AG04450 (cell line): ENCODE measurements at regions not wholly inside any gene's neighbourhood (a gene's known extent, or its start where the extent isn't known, plus 50 kb on each side); places are given as distances from the start of the nearest gene placed in this dataset.

Experiments used
- CTCF ChIA-PET: fragments of 300-600, 350-600 bp; formaldehyde crosslinking; extraction: SDS; loops from one replicate; lab custom pipeline; 2022; ENCODE audit warnings: antibody characterized with exemption, inconsistent platforms; lab: Charles Lee
- POLR2A ChIA-PET: fragments of 350-600 bp; formaldehyde crosslinking; extraction: SDS; loops from one replicate; lab custom pipeline; 2021; ENCODE audit warnings: antibody characterized with exemption, inconsistent platforms; lab: Yijun Ruan, JAX
- DNase-seq: peaks from one replicate; pipeline ENCODE4 v3.0.0-alpha.2; 2011; ENCODE audit warnings: low read depth, low spot score
- H3K27ac ChIP-seq: one replicate; pipeline ENCODE4 v1.5.1; 2012; ENCODE audit warnings: low read depth, low read length, control low read depth
- H3K27me3 ChIP-seq: one replicate; pipeline ENCODE4 v1.6.0; 2012; ENCODE audit warnings: low read length; ENCODE audit not compliant: control insufficient read depth, insufficient read depth
- H3K4me3 ChIP-seq: 2 replicates; pipeline ENCODE4 v1.5.1; 2011; ENCODE audit warnings: mild to moderate bottlenecking, low read depth, low read length, control low read depth
- H3K9me3 ChIP-seq: 2 replicates; pipeline ENCODE4 v1.5.1; 2012; ENCODE audit warnings: low read length; ENCODE audit not compliant: control insufficient read depth, insufficient read depth
- TF ChIP-seq, protein P1 (sequence below): IDR thresholded peaks from 2 replicates; pipeline ENCODE4 v1.5.1; 2011; ENCODE audit warnings: low read depth, low read length, control low read depth, inconsistent platforms

DNA sequence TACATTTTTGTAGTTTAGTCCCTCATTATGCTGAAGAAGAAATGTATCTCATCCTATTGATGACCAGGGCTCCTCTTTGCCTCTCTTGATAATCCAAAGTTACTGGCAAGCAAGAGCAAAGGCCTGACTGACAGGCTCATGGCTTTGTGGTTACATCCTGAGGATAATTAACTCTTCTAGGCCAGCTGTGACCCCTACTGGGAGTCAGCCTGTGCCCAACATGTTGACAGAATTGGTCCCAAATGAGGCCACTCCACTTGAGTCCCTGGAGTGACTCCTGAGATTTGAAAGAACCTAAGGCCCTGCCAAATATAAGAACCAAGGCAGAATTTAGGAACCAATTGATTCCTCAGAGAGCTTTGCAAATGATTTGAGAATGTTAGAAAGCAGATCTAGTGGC lies 973.8 kb upstream of the CELF4 start:
- no peak overlapping the region for H3K27ac ChIP-seq
- CTCF ChIA-PET, result no interaction called here
- TF ChIP-seq, protein P1, sequence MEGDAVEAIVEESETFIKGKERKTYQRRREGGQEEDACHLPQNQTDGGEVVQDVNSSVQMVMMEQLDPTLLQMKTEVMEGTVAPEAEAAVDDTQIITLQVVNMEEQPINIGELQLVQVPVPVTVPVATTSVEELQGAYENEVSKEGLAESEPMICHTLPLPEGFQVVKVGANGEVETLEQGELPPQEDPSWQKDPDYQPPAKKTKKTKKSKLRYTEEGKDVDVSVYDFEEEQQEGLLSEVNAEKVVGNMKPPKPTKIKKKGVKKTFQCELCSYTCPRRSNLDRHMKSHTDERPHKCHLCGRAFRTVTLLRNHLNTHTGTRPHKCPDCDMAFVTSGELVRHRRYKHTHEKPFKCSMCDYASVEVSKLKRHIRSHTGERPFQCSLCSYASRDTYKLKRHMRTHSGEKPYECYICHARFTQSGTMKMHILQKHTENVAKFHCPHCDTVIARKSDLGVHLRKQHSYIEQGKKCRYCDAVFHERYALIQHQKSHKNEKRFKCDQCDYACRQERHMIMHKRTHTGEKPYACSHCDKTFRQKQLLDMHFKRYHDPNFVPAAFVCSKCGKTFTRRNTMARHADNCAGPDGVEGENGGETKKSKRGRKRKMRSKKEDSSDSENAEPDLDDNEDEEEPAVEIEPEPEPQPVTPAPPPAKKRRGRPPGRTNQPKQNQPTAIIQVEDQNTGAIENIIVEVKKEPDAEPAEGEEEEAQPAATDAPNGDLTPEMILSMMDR, result no peak

DNA sequence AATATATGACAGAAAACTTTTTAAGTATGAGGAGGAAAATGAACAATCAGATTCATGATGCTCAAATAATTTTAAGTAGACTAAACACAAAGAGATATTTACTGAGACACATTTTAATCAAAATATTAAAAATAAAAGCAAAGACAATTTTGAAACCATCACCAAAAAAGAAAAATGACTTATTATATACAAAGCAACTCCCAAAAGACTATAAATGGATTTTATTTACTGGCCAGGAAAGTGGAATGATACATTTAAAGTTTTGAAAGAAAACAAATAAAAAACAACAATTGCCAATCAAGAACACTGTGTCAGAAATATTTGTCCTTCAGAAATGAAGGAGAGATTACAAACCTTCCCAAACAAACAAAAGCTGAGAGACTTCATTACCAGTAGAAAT lies 968.5 kb upstream of the CELF4 start:
- DNase-seq, result no peak
- ChIA-PET POLR2A (no interaction called here), CTCF (no interaction called here)
- Histone ChIP-seq H3K9me3 (peaks cover 5% of the 10 kb centered on the region), H3K27me3 (no peaks in the 10 kb centered on the region), H3K4me3 (no peak overlapping the region), H3K27ac (no peak overlapping the region)
- TF ChIP-seq, protein P1, result no peak

More for the DNA sequence above, 973.8 kb upstream of the CELF4 start:
- Histone ChIP-seq H3K27me3 (no peaks in the 10 kb centered on the region), H3K9me3 (peaks cover 3% of the 10 kb centered on the region; the same call in 1 of the 2 replicates), H3K4me3 (no peak overlapping the region)
- no peak for DNase-seq
- POLR2A ChIA-PET, result no interaction called here

DNA sequence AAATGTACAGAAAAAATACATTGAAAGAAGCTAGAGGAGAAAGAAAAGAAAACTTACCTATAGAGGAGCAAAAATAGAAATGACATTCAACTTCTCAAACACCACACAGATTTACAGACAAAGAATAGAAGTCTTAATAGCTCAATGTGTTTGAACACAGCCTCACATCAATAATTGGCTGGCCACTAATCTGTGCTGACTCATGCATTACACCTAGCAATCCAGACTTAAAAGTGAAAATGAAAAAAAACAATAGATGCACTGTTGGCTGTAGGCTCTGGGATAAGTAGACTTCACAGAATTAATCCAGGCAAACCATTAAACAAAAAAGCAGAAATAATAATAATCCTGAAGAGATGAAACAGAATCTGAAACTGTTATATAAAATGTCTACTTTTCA lies 961.3 kb upstream of the CELF4 start:
- ChIA-PET POLR2A (no interaction called here), CTCF (no interaction called here)
- no peak for DNase-seq
- H3K27ac ChIP-seq, result no peak overlapping the region
- H3K9me3 ChIP-seq, result no peaks in the 10 kb centered on the region; the same call in 1 of the 2 replicates
- H3K27me3 ChIP-seq, result no peaks in the 10 kb centered on the region
- no peak overlapping the region for H3K4me3 ChIP-seq
- TF ChIP-seq, protein P1, result no peak

DNA sequence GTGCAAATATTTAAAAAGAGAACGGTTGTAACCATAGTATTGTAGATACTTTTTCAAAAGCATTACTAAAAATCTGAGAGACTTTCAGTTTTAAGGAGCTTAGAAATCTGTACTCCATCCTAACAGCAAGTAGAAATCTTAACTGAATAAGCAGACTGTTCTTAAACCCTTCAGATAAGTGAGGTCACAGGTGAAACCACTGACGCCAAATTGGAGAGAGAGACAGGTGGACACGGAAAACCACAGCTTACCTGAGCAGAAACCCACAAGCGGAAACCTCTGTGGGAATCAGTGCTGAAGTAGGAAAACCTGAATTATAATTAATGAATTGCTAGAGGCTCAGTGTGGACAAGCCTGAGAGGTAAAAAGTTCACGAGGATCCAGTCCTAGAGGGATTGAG lies 959.4 kb upstream of the CELF4 start:
- Histone ChIP-seq H3K27ac (no peak overlapping the region), H3K9me3 (no peaks in the 10 kb centered on the region; the same call in 1 of the 2 replicates), H3K4me3 (no peak overlapping the region), H3K27me3 (no peaks in the 10 kb centered on the region)
- no peak for DNase-seq
- CTCF ChIA-PET, result no interaction called here
- TF ChIP-seq, protein P1, result no peak
- POLR2A ChIA-PET, result no interaction called here

DNA sequence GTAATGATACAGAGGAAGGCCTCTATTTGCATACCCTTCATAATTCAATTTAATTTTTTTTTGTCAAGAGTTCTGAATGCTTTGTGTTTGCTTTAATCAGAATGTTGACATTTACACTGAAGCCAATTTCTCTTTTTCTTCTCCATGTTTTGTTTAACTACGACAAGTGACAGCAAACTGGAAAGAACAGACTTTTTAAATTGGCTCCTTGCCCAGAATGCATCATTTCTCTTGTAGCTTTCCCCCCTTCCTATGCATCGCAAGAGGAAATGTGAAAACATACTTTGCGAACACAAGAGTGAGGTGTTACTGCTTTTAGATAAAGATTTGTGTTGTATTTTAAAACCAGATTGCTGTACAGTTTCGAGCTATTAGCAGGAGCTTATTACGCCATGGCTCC lies 955.2 kb upstream of the CELF4 start:
- ChIA-PET CTCF (no interaction called here), POLR2A (no interaction called here)
- TF ChIP-seq, protein P1, result no peak
- no peak overlapping the region for H3K4me3 ChIP-seq
- H3K9me3 ChIP-seq, result no peaks in the 10 kb centered on the region
- H3K27me3 ChIP-seq, result no peaks in the 10 kb centered on the region
- H3K27ac ChIP-seq, result no peak overlapping the region
- DNase-seq, result no peak
